ENCODE measurements at regions not wholly inside any gene's neighbourhood (a gene's known extent, or its start where the extent isn't known, plus 50 kb on each side); places are given as distances from the start of the nearest gene placed in this dataset.
"Not testable (repeated sequence)": the region's sequence is repeated elsewhere in the genome, so short reads cannot be mapped to it uniquely, and the experiment has no call there.

DNA sequence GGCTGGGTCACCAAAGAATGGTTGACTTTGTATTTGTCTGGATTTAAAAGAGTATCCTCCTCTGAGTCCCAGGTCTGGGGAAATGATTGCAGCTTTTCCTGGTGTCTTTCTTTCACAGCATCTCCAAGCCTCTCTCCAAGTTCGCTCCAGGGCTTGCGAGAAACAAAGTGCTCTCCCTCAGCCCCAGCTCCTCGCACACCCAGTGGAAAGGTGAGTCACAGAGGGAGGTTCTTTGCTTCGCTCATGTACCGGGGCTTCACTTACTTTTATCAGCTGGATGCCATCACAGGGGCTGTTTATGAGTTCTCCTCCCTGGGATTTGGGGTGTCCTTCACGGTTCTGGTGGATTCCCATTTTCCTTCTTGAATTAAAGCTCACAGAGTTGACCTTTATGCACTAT is 252.2 kb upstream of the PLPP4 start:
- DNase-seq (ENCODE audit: low spot score), result no peak

DNA sequence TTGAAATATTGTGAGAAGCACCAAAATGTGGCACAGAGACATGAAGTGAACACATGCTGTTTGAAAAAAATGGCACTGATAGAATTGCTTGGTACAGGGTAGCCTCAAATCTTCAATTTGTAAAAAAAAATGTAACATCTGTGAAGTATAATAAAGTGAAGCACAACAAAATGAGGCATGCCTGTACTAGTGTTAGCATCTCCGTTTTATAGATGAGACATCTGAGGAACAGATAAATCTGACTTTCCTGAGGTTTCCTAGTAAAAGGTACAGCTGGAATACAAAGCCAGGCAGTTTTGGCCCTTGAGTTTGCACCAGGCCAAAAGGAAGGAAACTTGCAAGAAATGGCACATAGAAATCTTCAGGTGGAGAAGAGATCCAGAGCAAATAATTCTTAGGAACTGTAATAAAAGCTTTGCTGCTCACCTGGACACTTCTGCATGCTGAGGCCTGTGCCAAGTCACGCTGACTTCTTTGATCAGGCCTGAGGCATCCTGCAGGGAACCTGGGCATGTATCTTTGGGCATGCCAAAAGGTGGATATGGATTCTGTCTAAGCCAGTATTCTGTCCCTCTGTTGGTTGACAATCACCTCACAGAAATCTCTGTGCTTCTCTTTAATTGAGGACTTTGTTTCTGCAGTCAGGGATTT is 251.5 kb upstream of the PLPP4 start:
- no peak for DNase-seq (ENCODE audit: low spot score)

DNA sequence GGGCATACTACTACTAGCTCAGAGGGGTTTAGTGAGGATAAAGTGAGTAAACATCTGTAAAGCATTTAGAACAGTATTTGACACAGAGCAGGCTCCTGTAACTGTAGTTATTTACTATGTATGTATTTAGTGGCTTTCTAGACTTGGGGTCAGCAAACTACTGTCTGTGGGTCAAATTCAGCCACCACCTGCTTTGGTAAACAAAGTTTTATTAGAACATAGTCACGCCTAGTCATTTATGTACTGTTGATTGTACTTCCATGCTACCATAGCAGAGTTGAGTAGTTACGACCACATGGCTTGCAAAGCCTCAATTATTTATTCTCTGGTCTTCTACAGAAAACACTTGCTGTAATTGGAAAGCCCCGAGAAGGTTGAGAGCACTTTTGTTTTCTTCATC is 248.5 kb upstream of the PLPP4 start:
- DNase-seq (ENCODE audit: low spot score), result no peak

DNA sequence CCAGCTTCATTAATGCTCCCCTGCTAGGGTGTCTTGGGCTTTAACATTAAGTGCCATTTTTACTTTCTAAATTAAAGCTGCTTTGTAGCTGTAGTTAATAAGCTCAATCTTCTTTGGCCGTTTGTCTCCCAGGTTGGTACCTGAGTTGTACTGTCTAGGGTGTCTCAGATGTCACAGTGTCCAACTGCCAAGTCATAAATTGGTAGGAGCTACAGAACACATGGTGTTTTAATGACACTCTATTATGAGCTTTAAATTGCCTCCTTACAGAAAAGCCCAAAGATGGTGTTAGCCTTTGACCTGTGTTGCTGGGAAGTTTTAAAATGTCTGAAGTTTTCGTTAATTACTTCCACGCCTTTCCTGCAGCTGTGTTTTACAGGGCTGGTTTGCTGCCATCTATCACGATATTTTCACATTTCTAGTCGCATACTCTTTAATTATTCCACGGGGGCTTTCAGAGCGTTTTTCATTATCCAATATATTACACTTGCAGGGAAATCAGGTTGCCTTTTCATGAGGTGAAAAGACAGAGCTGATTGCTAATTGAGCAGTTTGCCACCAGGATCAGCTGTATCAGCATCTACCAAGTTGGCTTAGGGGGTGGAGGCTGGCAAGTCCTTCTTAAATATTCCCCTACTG is 247.8 kb upstream of the PLPP4 start:
- no peak for DNase-seq (ENCODE audit: low spot score)

DNA sequence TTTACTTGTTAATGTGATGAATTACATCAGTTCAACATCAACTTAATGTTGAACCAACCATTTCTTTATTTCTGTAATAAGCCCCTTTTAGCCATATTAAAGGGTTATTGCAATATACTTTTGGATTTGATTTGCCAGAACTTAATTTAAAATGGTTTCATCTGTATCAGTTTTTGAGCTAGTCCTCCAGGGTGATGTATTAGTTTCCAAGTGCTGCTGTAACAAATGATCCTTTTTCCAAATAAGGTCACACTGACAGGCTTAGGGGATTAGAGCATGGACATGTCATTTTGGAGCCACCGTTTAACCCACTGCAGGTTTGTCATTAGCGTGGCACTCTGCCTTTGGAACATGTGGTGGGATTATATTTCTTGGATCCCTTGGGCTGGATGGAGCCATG is 244.8 kb upstream of the PLPP4 start:
- DNase-seq (ENCODE audit: low spot score), result no peak

DNA sequence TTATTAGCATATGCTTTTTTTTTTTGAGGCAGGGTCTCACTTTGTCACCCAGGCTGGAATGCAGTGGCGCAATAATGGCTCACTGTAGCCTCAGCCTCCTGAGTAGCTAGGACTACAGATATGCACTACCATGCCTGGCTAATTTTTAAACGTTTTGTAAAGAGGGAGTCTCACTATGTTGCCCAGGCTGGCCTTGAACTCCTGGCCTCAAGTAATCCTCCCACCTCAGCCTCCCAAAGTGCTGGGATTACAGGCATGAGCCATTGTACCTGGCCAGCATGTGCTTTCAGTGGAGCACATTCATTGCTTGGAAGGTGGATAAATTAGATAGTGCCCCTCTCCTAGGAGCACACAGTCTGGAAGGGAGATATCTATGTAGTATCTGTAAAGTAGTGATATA is 243.7 kb upstream of the PLPP4 start:
- not testable (repeated sequence) for DNase-seq (ENCODE audit: low spot score)

DNA sequence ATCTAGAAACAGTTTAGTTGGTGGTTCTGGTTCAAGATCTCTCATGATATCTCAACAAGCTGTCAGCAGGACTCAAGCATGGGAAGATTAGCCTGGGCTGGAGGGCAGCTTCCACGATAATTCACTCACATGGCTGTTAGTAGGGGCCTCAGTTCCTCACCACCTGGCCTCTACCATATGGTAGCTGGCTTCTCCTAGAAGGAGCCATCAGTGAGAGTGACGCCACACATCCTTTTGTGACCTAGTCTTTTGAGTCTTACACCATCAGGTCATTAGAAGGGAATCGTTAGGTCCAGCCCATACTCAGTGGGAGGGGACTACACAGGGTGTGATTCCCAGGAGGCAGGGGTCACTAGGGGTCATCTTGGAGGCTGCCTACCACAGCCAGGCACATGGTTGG is 239.3 kb upstream of the PLPP4 start:
- no peak for DNase-seq (ENCODE audit: low spot score)

DNA sequence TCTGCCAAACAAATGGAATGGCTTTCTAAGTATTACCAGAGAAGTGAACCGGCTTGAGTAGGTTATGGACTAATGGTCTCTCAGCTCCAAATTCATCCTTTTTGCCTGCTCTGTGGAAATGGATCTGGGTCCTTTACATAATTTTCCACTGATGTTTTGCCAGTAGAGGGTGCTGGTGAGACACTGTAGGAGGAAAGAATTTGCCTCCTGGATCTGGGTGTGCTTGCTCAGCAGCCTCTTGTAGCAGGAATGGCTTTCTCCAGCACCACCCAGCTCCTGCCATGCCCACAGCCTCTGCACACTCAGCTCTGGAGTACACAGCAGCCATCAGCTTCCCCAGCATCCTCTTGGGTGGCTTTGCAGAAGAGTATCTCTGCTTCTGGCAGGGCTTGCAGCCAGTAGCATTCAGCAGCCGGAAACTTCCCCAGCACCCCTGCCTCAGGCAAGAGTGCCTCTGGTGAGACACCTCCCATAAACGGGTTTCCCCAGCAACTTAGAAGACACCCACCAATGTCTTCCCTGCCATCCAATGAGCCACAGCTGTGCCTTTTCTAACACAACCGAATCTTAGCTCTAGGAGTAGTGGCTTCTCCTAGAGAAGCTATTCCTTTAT is 235.0 kb upstream of the PLPP4 start:
- DNase-seq (ENCODE audit: low spot score), result peak; percentile 20

DNA sequence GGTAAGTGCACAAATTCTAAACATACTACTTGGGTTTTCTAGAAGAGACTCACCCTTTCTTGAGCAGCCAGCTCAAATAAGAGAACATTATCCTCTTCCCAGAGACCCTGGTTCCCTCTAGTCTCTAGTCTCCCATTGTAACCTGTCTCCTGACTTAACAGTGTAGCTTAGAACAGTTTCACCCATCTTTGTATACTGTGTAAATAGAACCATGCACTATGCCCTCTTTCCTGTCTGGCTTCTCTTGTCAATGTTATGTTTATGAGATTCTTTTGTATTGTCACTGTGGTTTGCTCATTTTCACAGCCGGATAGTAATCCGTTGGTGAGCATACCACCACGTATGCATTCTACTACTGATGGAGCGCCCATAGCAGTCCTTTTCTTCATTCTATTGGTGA is 227.4 kb upstream of the PLPP4 start:
- DNase-seq (ENCODE audit: low spot score), result no peak

DNA sequence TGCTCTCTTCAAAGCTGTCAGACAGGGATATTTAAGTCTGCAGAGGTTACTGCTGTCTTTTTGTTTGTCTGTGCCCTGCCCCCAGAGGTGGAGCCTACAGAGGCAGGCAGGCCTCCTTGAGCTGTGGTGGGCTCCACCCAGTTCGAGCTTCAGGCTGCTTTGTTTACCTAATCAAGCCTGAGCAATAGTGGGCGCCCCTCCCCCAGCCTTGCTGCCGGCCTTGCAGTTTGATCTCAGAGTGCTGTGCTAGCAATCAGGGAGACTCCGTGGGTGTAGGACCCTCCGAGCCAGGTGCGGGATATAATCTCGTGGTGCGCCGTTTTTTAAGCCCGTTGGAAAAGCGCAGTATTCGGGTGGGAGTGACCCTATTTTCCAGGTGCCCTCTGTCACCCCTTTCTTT is 217.3 kb upstream of the PLPP4 start:
- DNase-seq (ENCODE audit: low spot score), result not testable (repeated sequence)

DNA sequence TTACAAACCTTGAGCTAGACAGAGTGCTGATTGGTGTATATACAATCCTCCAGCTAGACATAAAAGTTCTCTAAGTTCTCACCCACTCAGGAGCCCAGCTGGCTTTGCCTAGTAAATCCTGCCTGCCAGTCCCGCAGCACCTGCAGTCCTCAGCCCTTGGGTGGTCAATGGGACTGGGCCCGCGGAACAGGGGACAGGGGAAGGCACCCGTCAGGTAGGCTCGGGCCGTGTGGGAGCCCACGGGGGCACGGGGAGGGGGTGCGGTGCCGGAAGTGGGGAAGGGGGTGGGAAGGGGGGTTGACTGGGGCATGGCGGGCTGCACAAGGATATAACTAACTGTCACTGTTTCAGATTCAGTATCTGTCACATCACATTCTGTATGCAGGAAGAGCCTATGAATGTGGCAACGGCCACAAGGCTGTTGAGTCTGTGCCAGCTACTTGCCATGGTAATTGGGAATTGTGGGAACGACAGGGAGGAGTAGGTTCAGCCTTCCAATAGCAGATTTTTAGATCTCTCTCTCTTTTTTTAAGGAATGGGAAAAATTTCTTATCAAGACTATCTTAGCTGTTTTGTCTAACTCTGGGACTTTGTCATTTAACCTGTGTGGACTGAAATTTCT is 205.1 kb upstream of the PLPP4 start:
- no peak for DNase-seq (ENCODE audit: low spot score)

DNA sequence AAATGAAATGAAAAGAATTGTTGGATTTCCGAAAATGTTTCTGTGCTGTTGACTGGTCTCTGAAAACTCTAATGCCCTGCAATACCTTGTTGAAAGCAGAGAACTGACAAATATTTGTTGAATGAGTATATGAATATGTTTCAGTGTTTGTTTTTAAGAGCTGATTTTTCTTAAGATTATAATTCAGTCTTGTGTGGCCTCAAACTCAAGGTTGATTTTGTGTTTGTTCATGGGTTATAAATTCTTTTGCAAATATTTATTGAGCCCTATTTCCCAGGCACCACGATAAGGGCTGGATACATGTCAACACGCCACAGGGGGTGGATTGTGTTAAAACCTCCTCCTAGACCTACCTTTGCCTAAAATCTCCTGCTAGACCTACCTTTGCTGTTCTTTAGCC is 203.9 kb upstream of the PLPP4 start:
- no peak for DNase-seq (ENCODE audit: low spot score)

DNA sequence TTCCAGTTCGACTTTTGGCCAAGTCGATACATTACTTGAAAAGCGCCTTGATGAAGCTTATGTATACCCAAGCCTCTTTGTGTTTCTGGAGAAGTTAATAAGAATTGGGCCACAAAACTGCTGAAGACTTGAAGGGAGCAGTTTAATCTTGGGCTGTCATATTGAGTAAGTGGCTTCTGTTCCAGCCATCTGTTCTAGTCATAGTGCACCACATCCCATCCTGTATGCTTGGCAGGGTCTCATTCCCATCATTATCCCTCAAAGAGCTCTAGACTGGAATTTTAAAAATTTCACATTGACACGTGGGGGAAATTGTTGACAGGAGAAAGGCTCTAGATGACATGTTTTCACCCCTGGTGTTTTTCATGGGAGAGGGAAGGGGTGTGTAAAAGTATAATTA is 196.6 kb upstream of the PLPP4 start:
- no peak for DNase-seq (ENCODE audit: low spot score)

DNA sequence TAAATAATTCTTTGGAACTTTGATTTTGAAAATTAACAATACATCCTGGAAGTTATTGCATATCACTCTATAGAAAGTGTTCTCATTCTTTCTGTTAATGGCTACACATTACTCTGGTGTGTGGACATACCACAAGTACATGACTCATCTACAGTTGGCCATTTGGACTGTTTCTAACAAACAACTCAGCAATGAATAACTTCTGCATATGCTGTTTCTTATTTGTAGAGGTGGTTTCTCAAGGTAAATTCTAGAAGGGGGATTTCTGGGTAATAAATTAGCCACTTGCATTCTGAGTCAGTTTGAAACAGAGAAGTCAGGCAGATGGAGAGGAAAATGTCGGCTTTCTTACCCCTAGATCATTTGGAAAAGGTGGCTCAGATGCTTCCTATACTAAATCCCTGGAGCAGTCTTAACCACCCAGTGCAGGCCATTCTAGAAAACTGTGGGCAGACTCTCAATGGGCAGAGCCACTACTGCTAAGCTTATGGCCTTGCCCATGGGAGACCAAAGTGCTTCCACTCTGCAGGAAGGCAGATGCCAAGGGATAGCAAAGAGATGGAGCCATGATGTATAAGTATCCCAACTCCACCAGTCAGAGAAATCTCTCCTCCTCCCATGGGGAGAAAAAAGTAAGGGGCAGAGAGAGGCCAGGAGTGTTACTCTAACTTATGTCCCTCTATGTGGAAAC is 194.0 kb upstream of the PLPP4 start:
- DNase-seq (ENCODE audit: low spot score), result no peak

DNA sequence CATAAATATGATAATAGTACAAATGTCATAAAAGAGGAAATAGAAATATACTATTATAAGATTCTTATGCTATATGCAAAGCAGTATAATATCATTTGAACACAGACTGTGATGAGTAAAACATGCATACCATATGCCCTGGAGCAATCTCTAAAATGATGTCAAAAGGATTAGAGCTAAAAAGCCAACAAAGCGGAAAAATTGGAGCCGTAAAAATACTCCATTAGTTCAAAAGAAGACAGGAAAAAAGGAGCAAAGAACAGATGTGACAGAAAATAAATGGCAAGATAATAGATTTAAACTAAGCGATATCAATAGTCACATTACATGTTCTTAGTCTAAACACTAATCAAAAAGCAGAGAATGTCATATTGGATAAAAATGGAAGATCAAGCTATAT is 191.0 kb upstream of the PLPP4 start:
- no peak for DNase-seq (ENCODE audit: low spot score)

DNA sequence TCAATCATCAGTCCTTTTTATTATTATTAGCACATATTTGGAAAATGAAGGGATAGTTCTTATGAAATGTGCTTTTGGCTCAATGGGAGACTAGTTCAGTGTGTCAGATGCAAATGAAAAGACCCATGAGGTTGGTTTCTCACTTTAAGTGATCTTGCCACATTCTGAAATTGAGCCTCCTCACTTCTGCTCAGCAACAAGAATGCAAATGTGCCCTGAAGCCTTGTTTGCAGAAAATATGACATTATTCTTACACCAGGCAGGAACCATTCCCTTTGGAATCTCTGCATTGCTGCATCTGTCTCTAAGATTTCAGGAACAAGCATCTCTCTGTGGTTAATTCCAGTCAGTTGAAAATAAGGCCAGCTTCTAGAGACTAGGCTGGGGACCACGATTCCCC is 186.1 kb upstream of the PLPP4 start:
- no peak for DNase-seq (ENCODE audit: low spot score)

DNA sequence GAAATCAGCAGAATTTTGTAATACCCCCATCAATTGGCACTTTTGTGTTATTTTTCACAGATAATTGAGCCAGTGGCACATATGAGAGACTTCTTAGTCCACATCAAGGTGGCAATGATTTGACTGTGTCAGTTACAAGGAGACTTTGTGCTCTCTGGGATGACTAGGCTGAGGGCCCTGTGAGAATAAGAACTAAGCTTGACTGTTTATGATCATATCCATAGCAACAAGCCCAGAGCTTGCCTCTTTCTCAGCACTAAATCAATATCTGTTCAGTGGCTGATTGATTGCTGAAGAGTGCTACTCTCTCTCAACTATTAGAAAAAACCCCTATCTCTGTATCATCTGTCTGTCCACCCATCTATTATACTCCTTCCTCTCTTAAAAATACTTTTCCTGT is 185.3 kb upstream of the PLPP4 start:
- DNase-seq (ENCODE audit: low spot score), result no peak

DNA sequence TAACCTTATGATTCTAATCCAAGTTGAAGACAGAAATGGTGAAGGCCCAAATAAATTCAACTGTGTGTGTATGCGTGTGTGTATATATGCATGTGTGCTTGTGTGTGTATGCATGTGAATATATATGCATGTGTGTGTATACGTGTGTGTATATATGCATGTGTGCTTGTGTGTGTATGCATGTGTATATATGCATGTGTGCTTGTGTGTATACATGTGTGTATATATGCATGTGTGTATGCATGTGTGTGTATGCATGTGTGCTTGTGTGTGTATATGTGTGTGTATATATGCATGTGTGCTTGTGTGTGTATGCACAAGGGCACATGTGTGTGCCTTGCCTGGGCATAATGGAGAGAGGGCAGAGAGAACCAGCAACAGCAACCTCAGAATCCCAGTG is 184.7 kb upstream of the PLPP4 start:
- no peak for DNase-seq (ENCODE audit: low spot score)

DNA sequence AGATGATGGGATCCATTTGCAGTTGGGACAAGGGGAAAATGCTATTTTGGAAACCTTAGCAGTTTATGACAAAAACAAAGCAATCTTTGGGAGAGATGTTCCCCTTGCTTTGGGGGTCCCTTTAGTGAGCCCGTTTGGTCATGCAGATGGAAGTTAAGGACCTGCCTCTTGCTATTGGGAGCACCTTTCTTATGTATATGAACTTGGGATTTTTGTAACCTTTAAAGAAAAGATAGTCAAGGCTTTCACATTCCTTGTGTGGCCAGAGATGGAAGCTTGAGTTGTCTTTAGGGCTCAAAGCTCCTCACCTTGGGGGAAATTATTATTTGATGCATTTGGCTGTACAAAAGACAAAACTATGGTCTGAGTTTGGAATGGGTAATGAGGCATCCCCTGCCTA is 179.0 kb upstream of the PLPP4 start:
- no peak for DNase-seq (ENCODE audit: low spot score)

DNA sequence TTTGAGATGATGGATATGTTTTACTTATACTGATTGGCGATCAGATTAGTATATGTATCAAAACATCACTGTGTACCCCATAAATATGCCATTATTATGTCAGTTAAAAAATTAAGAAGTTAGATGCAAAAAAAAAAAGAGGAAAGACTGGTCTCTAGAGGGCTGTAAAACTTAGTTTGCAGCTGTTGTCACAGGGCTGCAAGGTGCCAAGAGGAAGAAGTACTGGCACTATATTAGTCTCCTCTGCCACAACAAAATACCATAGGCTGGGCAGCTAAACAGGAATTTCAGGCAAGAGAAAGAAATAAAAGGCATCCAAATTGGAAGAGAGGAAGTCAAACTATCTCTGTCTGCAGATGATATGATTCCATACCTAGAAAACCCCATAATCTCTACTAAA is 177.8 kb upstream of the PLPP4 start:
- DNase-seq (ENCODE audit: low spot score), result no peak

DNA sequence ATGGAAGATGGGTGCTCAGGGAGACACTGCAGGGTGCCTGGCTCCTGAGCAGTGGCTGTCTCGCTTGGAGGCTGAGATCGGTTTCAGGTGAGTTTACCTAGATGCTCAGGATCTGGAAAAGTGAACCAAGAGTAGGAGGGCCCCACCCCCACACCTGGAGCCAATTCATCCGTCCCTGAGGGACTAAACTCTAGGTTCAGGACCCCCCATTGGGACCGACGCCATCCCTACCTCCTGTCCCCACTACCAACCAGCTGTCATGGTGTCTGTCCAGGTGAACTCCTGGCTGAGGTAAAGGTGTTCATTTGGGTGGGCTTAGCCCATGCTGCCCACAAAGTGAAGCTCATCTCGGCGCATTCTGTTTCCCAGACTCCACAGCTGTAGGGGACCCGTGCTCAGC is 174.6 kb upstream of the PLPP4 start:
- DNase-seq (ENCODE audit: low spot score), result no peak

DNA sequence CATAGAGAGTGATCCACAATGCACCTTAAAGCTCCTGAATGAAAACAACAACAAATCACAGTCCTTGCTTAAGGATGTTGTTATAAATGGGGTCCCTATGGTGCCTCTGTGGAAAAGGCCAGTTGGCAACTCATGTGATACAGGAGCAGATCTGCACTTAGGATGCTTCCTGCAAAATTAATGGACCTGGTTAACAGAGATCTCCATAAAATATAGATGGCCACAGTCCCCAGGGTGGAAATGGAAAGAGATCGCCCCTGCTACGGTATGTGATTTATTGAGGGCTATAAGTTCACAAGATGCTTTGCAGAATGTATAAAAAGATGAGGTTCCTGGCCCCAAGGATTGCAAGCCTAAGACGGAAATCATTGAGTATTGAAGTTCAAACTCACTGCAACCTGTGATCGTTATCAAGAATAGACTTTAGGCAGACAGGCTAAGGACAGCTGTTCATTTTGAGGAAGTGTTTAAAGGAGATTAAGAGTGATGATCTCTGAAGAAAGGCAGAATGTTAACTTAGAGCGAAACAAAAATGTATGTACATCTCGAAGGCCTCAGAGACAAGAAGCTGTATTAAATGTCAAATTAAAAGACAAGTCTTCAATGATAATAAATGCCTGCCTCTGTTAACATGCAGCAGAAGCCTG is 174.1 kb upstream of the PLPP4 start:
- DNase-seq (ENCODE audit: low spot score), result no peak

All from hematopoietic multipotent progenitor cell treated with erythropoietin and hydrocortisone succinate and interleukin-3 and kit ligand, for 15 days (in vitro differentiated cells).